Spleen (tissue), 11 donors: ENCODE measurements at regions not wholly inside any gene's neighbourhood (a gene's known extent, or its start where the extent isn't known, plus 50 kb on each side); places are given as distances from the start of the nearest gene placed in this dataset.
"Not testable (repeated sequence)": the region's sequence is repeated elsewhere in the genome, so short reads cannot be mapped to it uniquely, and the experiment has no call there.

Source experiments
- DNase-seq: peaks from one replicate; pipeline ENCODE4 v3.0.0-alpha.2; 2020
- H3K27ac ChIP-seq, 8 donors: fragments of 200-600 bp; sonication (generic) in 7 of 8; 1 replicate in 4 of 8; 2 replicates in 4 of 8; pipeline versions ENCODE4 v1.5.0 to v1.8.0; 2016 to 2021; ENCODE audit warnings: inconsistent platforms in 4 of 8, mild to moderate bottlenecking in 4 of 8, moderate library complexity in 1 of 8
- H3K27me3 ChIP-seq, 7 donors: fragments of 200-600 bp; sonication (generic) in 6 of 7; replicated peaks in 1 of 7; 1 replicate in 4 of 7; 2 replicates in 3 of 7; pipeline versions ENCODE4 v1.5.0 to v1.8.0; 2016 to 2021; ENCODE audit warnings: inconsistent platforms in 3 of 7, mild to moderate bottlenecking in 1 of 7
- H3K36me3 ChIP-seq, 6 donors: fragments of 200-600 bp; sonication (generic) in 5 of 6; 1 replicate in 4 of 6; 2 replicates in 2 of 6; pipeline versions ENCODE4 v1.5.0 to v1.8.0; 2016 to 2021; ENCODE audit warnings: inconsistent platforms in 2 of 6
- H3K4me1 ChIP-seq, 6 donors: fragments of 200-600 bp; sonication (generic) in 5 of 6; 1 replicate in 3 of 6; 2 replicates in 3 of 6; pipeline versions ENCODE4 v1.5.0 to v1.8.0; 2016 to 2021; ENCODE audit warnings: inconsistent platforms in 3 of 6
- H3K4me3 ChIP-seq, 8 donors: fragments of 200-600 bp; sonication (generic) in 7 of 8; 1 replicate in 4 of 8; 2 replicates in 4 of 8; pipeline versions ENCODE4 v1.5.0 to v1.8.0; 2016 to 2021; ENCODE audit warnings: inconsistent platforms in 4 of 8, mild to moderate bottlenecking in 4 of 8, moderate library complexity in 2 of 8
- H3K9me3 ChIP-seq, 8 donors: fragments of 200-600 bp; sonication (generic) in 7 of 8; 1 replicate in 4 of 8; 2 replicates in 4 of 8; pipeline versions ENCODE4 v1.5.0 to v1.8.0; 2016 to 2021; ENCODE audit warnings: inconsistent platforms in 4 of 8
- WGBS, 5 donors: extraction: QIAGEN DNeasy Blood & Tissue Kit in 3 of 5; methylation state at CpG; one replicate each; pipeline versions ENCODE4 v1.1.5 to v1.1.7; 2013 to 2018; 5-methylcytosine and 5-hydroxymethylcytosine counted together
- intact Hi-C: fragments of 100-400 bp; cut with DNase I; formaldehyde crosslinking; loops from one replicate; pipeline ENCODE4 v1.15.0; 2023; ENCODE audit warnings: low total_unique reads
- donor health status: healthy with polysubstance abuse.
- donor health status: DM: no; HTN: no; CAD: no; lungs with moderate emphysema.
- donor health status: DM: no; HTN: no; CAD: no.
- donor health status: Bipolar disorder and iron deficiency.
- donor health status: healthy.
- donor health status: DM: no; HTN: no; CAD: no.
- donor health status: DM: yes; HTN: yes; CAD: no.

GRCh38 chr9:67288117-67288735, 295.9 kb upstream of the SPATA31A3 start:
- H3K4me3 ChIP-seq, H3K36me3 ChIP-seq, intact Hi-C loops, DNase-seq, H3K4me1 ChIP-seq, H3K27ac ChIP-seq, H3K9me3 ChIP-seq, H3K27me3 ChIP-seq: not testable (repeated sequence)
- no CpG with 5 or more reads among the region's 46 CpGs for WGBS, 5 donors

GRCh38 chr9:67284299-67284698, 291.9 kb upstream of the SPATA31A3 start:
- H3K4me3 ChIP-seq, intact Hi-C loops, DNase-seq, H3K4me1 ChIP-seq, H3K27me3 ChIP-seq, H3K9me3 ChIP-seq, H3K27ac ChIP-seq, H3K36me3 ChIP-seq: not testable (repeated sequence)
- no CpG with 5 or more reads among the region's 6 CpGs for WGBS, 5 donors

DNA sequence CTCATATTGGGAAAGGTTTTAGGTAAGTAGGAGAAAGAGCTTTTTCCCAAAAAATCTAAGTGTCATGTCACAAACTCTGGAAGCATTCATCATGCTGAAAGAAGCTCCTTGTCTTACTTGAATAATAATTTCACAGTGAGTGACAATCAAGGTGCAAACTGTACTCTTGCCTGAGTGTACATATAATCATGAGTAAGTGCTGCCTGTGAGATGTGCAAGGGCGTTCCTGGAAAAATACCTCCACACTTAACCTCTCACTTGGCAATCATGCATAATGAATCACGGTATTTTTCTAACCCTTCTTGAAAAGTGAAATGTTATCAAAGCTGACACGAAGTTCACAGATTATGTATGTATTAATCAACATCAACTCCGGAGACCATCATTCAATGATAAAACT, 289.2 kb upstream of the SPATA31A3 start:
- H3K9me3 ChIP-seq, H3K36me3 ChIP-seq, DNase-seq, H3K4me3 ChIP-seq, H3K27ac ChIP-seq, intact Hi-C loops, H3K4me1 ChIP-seq, H3K27me3 ChIP-seq: not testable (repeated sequence)
- WGBS, 5 donors, result no CpG with 5 or more reads among the region's 4 CpGs

DNA sequence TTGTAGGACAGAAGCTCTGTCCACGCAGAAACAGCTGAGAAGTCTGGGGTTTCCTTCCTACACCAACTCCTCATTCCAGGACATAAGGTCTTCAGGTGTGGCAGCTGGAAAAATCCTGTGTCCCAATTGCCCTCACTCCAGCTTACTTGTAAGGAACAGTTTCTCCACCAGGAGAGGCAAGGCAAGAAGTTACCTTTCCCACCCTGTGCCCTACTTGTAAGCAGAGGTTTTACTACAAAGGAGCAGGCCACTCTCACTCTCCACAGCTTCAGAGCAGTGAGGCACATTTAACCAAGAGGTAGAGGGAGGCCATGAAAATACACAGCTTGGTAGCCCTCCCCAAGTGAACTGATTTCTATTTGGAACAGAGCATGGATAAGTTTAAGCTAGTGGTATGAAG, 277.3 kb upstream of the SPATA31A3 start:
- H3K9me3 ChIP-seq, intact Hi-C loops: not testable (repeated sequence)
- no CpG with 5 or more reads among the region's 1 CpG for WGBS, 5 donors

GRCh38 chr9:67257894-67258293, 265.5 kb upstream of the SPATA31A3 start:
- H3K36me3 ChIP-seq, intact Hi-C loops, DNase-seq, H3K27me3 ChIP-seq, H3K27ac ChIP-seq, H3K4me3 ChIP-seq, H3K9me3 ChIP-seq, H3K4me1 ChIP-seq: not testable (repeated sequence)
- no CpG with 5 or more reads among the region's 6 CpGs for WGBS, 5 donors

More for the DNA sequence above, 277.3 kb upstream of the SPATA31A3 start:
- H3K4me3 ChIP-seq, H3K36me3 ChIP-seq, H3K4me1 ChIP-seq, DNase-seq, H3K27ac ChIP-seq, H3K27me3 ChIP-seq: not testable (repeated sequence)

GRCh38 chr9:67248967-67249366, 256.6 kb upstream of the SPATA31A3 start:
- DNase-seq, intact Hi-C loops, H3K9me3 ChIP-seq, H3K4me3 ChIP-seq, H3K36me3 ChIP-seq, H3K4me1 ChIP-seq, H3K27ac ChIP-seq, H3K27me3 ChIP-seq: not testable (repeated sequence)
- no CpG with 5 or more reads among the region's 1 CpG for WGBS, 5 donors

- H3K4me3 ChIP-seq, H3K27me3 ChIP-seq, DNase-seq, H3K4me1 ChIP-seq, H3K27ac ChIP-seq, intact Hi-C loops, H3K36me3 ChIP-seq, H3K9me3 ChIP-seq: not testable (repeated sequence)
- 93 to 96% (median 94%) methylated on average over 13 to 15 of the region's 16 CpGs for WGBS, 5 donors
Measured at GRCh38 chr9:67212073-67212472, 219.7 kb upstream of the SPATA31A3 start.

GRCh38 chr9:67210842-67211241, 218.5 kb upstream of the SPATA31A3 start:
- H3K36me3 ChIP-seq, H3K4me1 ChIP-seq, H3K4me3 ChIP-seq, DNase-seq, H3K9me3 ChIP-seq, H3K27ac ChIP-seq, intact Hi-C loops, H3K27me3 ChIP-seq: not testable (repeated sequence)
- 48 to 75% (median 63%) methylated on average over 1 of the region's 3 CpGs for WGBS, 5 donors

DNA sequence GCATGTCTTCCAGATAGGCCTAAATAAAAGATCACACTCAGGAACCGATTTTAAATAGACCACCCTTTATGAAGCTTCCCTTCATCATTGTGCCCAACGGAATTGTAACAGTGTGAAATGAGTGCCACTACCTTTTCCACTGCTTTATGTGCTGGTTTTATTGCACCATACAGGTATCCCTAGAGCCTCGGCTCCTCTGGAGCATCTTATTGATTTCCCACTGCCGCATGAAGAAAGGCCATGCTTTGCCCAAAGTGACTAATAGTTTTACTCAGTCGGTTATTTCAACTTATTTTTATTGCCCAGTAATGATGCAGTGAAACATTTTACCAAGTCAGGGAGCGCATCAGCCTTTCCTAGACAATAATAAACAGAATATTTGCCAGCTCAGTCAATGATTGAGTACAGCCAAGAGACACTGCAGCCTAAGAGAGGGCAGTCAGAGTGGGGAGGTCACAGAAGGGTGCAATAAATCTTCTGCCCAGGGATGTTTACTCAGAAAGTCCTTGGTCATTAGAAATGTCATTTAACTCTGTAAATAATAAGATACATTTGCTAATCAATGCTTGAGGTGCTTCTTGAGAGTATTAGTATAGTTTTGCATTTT, 216.6 kb upstream of the SPATA31A3 start:
- H3K4me3 ChIP-seq, H3K9me3 ChIP-seq, H3K27ac ChIP-seq, H3K4me1 ChIP-seq, H3K36me3 ChIP-seq, DNase-seq, intact Hi-C loops, H3K27me3 ChIP-seq: not testable (repeated sequence)
- WGBS, 5 donors, result 71 to 89% (median 78%) methylated on average over 1 to 3 of the region's 6 CpGs; no CpG with 5 or more reads in 1 of the 5 donors

DNA sequence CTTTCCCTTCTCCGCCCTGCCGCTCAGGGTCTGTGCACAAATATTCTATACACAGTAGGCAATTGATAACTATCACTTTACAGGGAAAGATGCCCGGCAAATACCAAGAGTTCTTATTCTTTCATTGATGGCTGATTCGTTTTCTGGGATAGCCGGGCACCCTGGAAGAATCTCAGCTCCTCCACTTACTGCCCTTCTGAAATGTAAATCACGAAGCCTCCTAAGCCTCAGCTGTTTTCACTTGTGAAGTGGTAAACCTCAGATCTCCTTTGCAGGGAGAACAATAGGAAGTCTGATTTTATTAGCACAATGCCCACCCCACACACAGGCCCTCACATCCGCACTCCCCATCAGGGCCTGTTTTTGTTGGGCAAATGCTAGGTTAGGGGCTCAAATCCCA, 203.8 kb upstream of the SPATA31A3 start:
- H3K27ac ChIP-seq, DNase-seq, intact Hi-C loops, H3K4me3 ChIP-seq, H3K36me3 ChIP-seq, H3K9me3 ChIP-seq, H3K27me3 ChIP-seq, H3K4me1 ChIP-seq: not testable (repeated sequence)
- whole genome bisulfite sequencing, 5 donors, result 65 to 77% (median 68%) methylated on average over 5 of the region's 7 CpGs

DNA sequence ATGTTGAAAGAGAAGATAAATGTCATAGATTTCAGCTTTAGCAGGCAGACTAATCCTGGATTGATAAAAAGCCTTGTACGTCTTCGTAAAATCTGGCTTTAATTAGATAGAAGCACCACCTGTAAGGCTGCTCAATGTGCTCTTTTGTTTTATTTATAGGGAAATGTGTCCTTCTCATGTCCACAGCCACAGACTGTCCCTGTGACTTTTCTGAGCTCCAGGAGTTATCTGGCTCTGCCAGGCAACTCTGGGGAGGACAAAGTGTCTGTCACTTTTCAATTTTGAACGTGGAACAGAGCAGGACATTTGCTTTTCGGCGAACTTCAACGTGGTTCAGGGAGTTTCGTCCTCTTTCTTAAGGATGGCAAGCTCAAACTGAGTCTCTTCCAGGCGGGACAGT, 203.0 kb upstream of the SPATA31A3 start:
- H3K4me3 ChIP-seq, H3K36me3 ChIP-seq, H3K9me3 ChIP-seq, H3K27ac ChIP-seq, H3K4me1 ChIP-seq, intact Hi-C loops, H3K27me3 ChIP-seq, DNase-seq: not testable (repeated sequence)
- 70 to 82% (median 80%) methylated on average over 1 to 5 of the region's 8 CpGs; no CpG with 5 or more reads in 2 of the 5 donors for WGBS, 5 donors

- H3K36me3 ChIP-seq, DNase-seq, H3K9me3 ChIP-seq, H3K4me3 ChIP-seq, intact Hi-C loops, H3K27ac ChIP-seq, H3K4me1 ChIP-seq, H3K27me3 ChIP-seq: not testable (repeated sequence)
- 67 to 93% (median 80%) methylated on average over 2 of the region's 2 CpGs for WGBS, 5 donors
Measured at GRCh38 chr9:67179185-67179584, 186.8 kb upstream of the SPATA31A3 start.
